ENCODE measurements at regions not wholly inside any gene's neighbourhood (a gene's known extent, or its start where the extent isn't known, plus 50 kb on each side); places are given as distances from the start of the nearest gene placed in this dataset.

- TF ChIP-seq ATF2 (IDR thresholded peaks at IDR 0.05; ENCODE audit: low read length) (no peak), POU5F1 (IDR thresholded peaks at IDR 0.05; ENCODE audit: low read depth, low read length) (no peak), BCL11A (IDR thresholded peaks at IDR 0.05; ENCODE audit: low read depth in 2 of 2, low read length in 2 of 2) (no peak), CHD1 (IDR thresholded peaks at IDR 0.05; ENCODE audit: low read depth, low read length) (no peak), JUND (IDR thresholded peaks at IDR 0.05; ENCODE audit: low read length) (no peak), BRCA1 (IDR thresholded peaks at IDR 0.05; ENCODE audit: low read depth, low read length) (no peak), HDAC6 (IDR thresholded peaks at IDR 0.05; ENCODE audit: low read depth, low read length) (no peak)
Observed at GRCh38 chr2:223537115-223537514, 65.0 kb downstream of the SCG2 start (continued).

All from H1 (cell line).